Left colon (tissue), 2 donors: ENCODE measurements at regions not wholly inside any gene's neighbourhood (a gene's known extent, or its start where the extent isn't known, plus 50 kb on each side); places are given as distances from the start of the nearest gene placed in this dataset.
A peak's percentile ranks its signal among the peaks of the same experiment; 100 is the strongest.
"Not testable (repeated sequence)": the region's sequence is repeated elsewhere in the genome, so short reads cannot be mapped to it uniquely, and the experiment has no call there.

Source experiments
- ATAC-seq: fragments of 200-7000 bp; cut with Tn5 transposase; one replicate; pipeline ENCODE4 v1.9.1; 2020; ENCODE audit warnings: mild to moderate bottlenecking, moderate library complexity
- DNase-seq, 2 donors: peaks; one replicate each; pipeline ENCODE4 v3.0.0-alpha.2; 2020
- intact Hi-C, 2 donors: fragments of 100-400 bp; cut with DNase I in 1 of 2; cut with micrococcal nuclease in 1 of 2; formaldehyde crosslinking; loops; one replicate each; pipeline versions ENCODE4 v1.11.2 to v1.14.0; 2022; cut with DNase I, micrococcal nuclease
- donor health status: DM: no; HTN: no; CAD: no.
- donor health status: DM: yes; HTN: yes; CAD: no.

- intact Hi-C loops: no loop called here
- no peak for DNase-seq
- ATAC-seq: peak; percentile 76
Observed at GRCh38 chr18:22703883-22704585, 229.1 kb upstream of the RBBP8 start.

GRCh38 chr18:22704586-22704918, 228.6 kb upstream of the RBBP8 start:
- intact Hi-C loops: no loop called here
- no peak for ATAC-seq
- no peak for DNase-seq

- intact Hi-C loops: no loop called here
- ATAC-seq (no peak), DNase-seq (no peak)
Observed at GRCh38 chr18:22705328-22705727, 227.8 kb upstream of the RBBP8 start.

- DNase-seq, ATAC-seq, intact Hi-C loops: not testable (repeated sequence)
Observed at GRCh38 chr18:22706025-22706424, 227.1 kb upstream of the RBBP8 start.

GRCh38 chr18:22709288-22710060, 223.7 kb upstream of the RBBP8 start:
- ATAC-seq (no peak), DNase-seq (no peak)
- intact Hi-C loops: loop anchor here in 1 of 2 donors (10.0 kb wide), 1 partner anchor 365 kb away; no protein-coding TSS in a partner anchor

- intact Hi-C loops: loop anchor here in 1 of 2 donors (10.0 kb wide), 1 partner anchor 366 kb away; no protein-coding TSS in a partner anchor
- peak; percentile 68 for ATAC-seq
- DNase-seq: no peak
Observed at GRCh38 chr18:22710673-22711191, 222.4 kb upstream of the RBBP8 start.

- ATAC-seq: peak; percentile 84
- intact Hi-C loops: loop anchor here in 1 of 2 donors (10.0 kb wide), 1 partner anchor 366 kb away; no protein-coding TSS in a partner anchor
- DNase-seq: peak; percentile 48 to 51
Observed at GRCh38 chr18:22711192-22711685, 221.9 kb upstream of the RBBP8 start.

- intact Hi-C loops: loop anchor here in 1 of 2 donors (10.0 kb wide), 1 partner anchor 369 kb away; no protein-coding TSS in a partner anchor
- ATAC-seq: no peak
- DNase-seq: no peak
Observed at GRCh38 chr18:22713511-22713910, 219.6 kb upstream of the RBBP8 start.

GRCh38 chr18:22717536-22717935, 215.6 kb upstream of the RBBP8 start:
- intact Hi-C loops: loop anchor here in 1 of 2 donors (10.0 kb wide), 1 partner anchor 373 kb away; no protein-coding TSS in a partner anchor
- DNase-seq, ATAC-seq: not testable (repeated sequence)

GRCh38 chr18:22723221-22723620, 209.9 kb upstream of the RBBP8 start:
- intact Hi-C loops: no loop called here

GRCh38 chr18:22723773-22724172, 209.4 kb upstream of the RBBP8 start:
- DNase-seq (no peak), ATAC-seq (no peak)
- intact Hi-C loops: no loop called here

More at GRCh38 chr18:22723221-22723620, 209.9 kb upstream of the RBBP8 start:
- ATAC-seq: no peak
- no peak for DNase-seq

GRCh38 chr18:22726469-22726868, 206.7 kb upstream of the RBBP8 start:
- DNase-seq (no peak), ATAC-seq (no peak)
- intact Hi-C loops: no loop called here

- no peak for DNase-seq
- intact Hi-C loops: no loop called here
- peak; percentile 34 for ATAC-seq
Observed at GRCh38 chr18:22728016-22728415, 205.1 kb upstream of the RBBP8 start.

- ATAC-seq (no peak), DNase-seq (no peak)
- intact Hi-C loops: no loop called here
Observed at GRCh38 chr18:22728481-22729105, 204.5 kb upstream of the RBBP8 start.

GRCh38 chr18:22731398-22731797, 201.7 kb upstream of the RBBP8 start:
- ATAC-seq: no peak
- no peak for DNase-seq
- intact Hi-C loops: no loop called here

GRCh38 chr18:22734105-22734661, 198.9 kb upstream of the RBBP8 start:
- DNase-seq: no peak
- ATAC-seq: peak; percentile 68
- intact Hi-C loops: no loop called here

- intact Hi-C loops: no loop called here
- ATAC-seq (no peak), DNase-seq (no peak)
Observed at GRCh38 chr18:22734791-22735627, 198.1 kb upstream of the RBBP8 start.

- no peak for ATAC-seq
Observed at GRCh38 chr18:22737054-22737453, 196.1 kb upstream of the RBBP8 start.

More at GRCh38 chr18:22737054-22737453, 196.1 kb upstream of the RBBP8 start:
- DNase-seq: no peak
- intact Hi-C loops: no loop called here
